OCI-LY1 (cell line): ENCODE measurements at regions not wholly inside any gene's neighbourhood (a gene's known extent, or its start where the extent isn't known, plus 50 kb on each side); places are given as distances from the start of the nearest gene placed in this dataset.

Experiments used
- EZH2 ChIP-seq: fragments of 200-600 bp; sonication (generic), shearing (Covaris generic); IDR thresholded peaks from 2 replicates; pipeline ENCODE4 v1.8.0; 2017; ENCODE audit warnings: borderline replicate concordance, mixed run types, mild to moderate bottlenecking, antibody characterized with exemption, low read length, moderate library complexity, mixed read lengths
- TF ChIP-seq, protein P1 (sequence below): fragments of 200-600 bp; sonication (generic), shearing (Covaris generic); IDR thresholded peaks from 2 replicates; pipeline ENCODE4 v1.5.1; 2017; ENCODE audit warnings: mild to moderate bottlenecking, antibody characterized with exemption, low read length, moderate library complexity, mixed read lengths

DNA sequence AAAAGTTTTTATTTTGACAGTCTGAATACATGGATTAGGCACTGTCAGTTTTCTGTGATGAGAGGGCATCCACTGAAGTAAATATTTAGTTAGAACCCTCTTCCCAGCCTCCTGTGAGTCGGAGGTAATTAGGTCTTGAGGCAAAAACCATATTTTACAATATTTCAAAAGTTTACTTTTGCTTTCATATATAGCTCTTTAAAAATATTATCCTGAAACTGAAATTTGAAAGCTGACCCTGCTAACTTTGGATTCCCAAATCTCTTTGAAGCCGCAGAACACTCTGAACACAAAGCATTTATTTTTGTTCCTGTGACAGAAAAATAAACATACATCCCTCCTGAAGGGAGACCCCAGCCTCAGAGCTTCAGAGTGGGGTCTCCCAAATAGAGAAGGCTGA lies 317.4 kb downstream of the KIF20B start:
- TF ChIP-seq, protein P1, sequence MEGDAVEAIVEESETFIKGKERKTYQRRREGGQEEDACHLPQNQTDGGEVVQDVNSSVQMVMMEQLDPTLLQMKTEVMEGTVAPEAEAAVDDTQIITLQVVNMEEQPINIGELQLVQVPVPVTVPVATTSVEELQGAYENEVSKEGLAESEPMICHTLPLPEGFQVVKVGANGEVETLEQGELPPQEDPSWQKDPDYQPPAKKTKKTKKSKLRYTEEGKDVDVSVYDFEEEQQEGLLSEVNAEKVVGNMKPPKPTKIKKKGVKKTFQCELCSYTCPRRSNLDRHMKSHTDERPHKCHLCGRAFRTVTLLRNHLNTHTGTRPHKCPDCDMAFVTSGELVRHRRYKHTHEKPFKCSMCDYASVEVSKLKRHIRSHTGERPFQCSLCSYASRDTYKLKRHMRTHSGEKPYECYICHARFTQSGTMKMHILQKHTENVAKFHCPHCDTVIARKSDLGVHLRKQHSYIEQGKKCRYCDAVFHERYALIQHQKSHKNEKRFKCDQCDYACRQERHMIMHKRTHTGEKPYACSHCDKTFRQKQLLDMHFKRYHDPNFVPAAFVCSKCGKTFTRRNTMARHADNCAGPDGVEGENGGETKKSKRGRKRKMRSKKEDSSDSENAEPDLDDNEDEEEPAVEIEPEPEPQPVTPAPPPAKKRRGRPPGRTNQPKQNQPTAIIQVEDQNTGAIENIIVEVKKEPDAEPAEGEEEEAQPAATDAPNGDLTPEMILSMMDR = no peak
- TF ChIP-seq EZH2 = no peak
